SK-N-SH (cell line): ENCODE measurements at regions not wholly inside any gene's neighbourhood (a gene's known extent, or its start where the extent isn't known, plus 50 kb on each side); places are given as distances from the start of the nearest gene placed in this dataset.

Source experiments
- CTCF ChIA-PET: fragments of 300-600, 350-600 bp; formaldehyde crosslinking; extraction: SDS; loops from one replicate; lab custom pipeline; 2021; lab: Yijun Ruan, JAX
- POLR2A ChIA-PET: fragments of 350-600 bp; sonication (Branson Sonifier 250); formaldehyde crosslinking; extraction: SDS; loops from one replicate; lab custom pipeline; 2020; ENCODE audit warnings: antibody characterized with exemption, inconsistent platforms; lab: Yijun Ruan, JAX
- DNase-seq: peaks from one replicate; pipeline ENCODE4 v3.0.0; 2012
- H2AFZ ChIP-seq: fragments of 200-600 bp; sonication (generic); 2 replicates; pipeline ENCODE4 v1.8.1; 2016; ENCODE audit warnings: antibody characterized with exemption, mild to moderate bottlenecking, low read depth
- H3F3A ChIP-seq: fragments of 200-600 bp; sonication (generic); replicated peaks from 2 replicates; pipeline ENCODE3; 2016; ENCODE audit warnings: antibody characterized with exemption, mild to moderate bottlenecking; ENCODE audit not compliant: insufficient read depth
- H3K27ac ChIP-seq, 2 experiments: fragments of 200-500 bp in 1 of 2; fragments of 200-600 bp in 1 of 2; sonication (Bioruptor generic) in 1 of 2; sonication (generic), shearing (Covaris generic) in 1 of 2; 2 replicates each; pipeline versions ENCODE4 v1.5.1 to v1.6.1; 2014 to 2016; ENCODE audit warnings: low read depth in 2 of 2, inconsistent platforms in 1 of 2, low read length in 1 of 2, mild to moderate bottlenecking in 1 of 2, mixed read lengths in 1 of 2
- H3K27me3 ChIP-seq: fragments of 200-600 bp; sonication (generic), shearing (Covaris generic); 2 replicates; pipeline ENCODE4 v1.6.1; 2016; ENCODE audit warnings: mixed run types; ENCODE audit not compliant: insufficient read depth
- H3K36me3 ChIP-seq, 2 experiments: fragments of 200-500 bp in 1 of 2; fragments of 200-600 bp in 1 of 2; sonication (Bioruptor generic) in 1 of 2; sonication (generic) in 1 of 2; replicated peaks in 1 of 2; 2 replicates each; pipeline versions ENCODE3 to v1.5.1; 2014 to 2016; ENCODE audit warnings: low read length in 1 of 2, mild to moderate bottlenecking in 1 of 2; ENCODE audit not compliant: insufficient read depth in 2 of 2, control insufficient read depth in 1 of 2
- H3K4me1 ChIP-seq, 2 experiments: fragments of 200-500 bp in 1 of 2; fragments of 200-600 bp in 1 of 2; sonication (Bioruptor generic) in 1 of 2; sonication (generic), shearing (Covaris generic) in 1 of 2; 2 replicates each; pipeline versions ENCODE4 v1.5.1 to v1.6.1; 2014 to 2016; ENCODE audit warnings: low read depth in 1 of 2, low read length in 1 of 2, mixed run types in 1 of 2; ENCODE audit not compliant: insufficient read depth in 2 of 2, control insufficient read depth in 1 of 2
- H3K4me2 ChIP-seq: fragments of 200-600 bp; sonication (generic), shearing (Covaris generic); 2 replicates; pipeline ENCODE4 v1.6.1; 2017; ENCODE audit warnings: mixed run types
- H3K4me3 ChIP-seq, 2 experiments: fragments of 200-500 bp in 1 of 2; fragments of 200-600 bp in 1 of 2; sonication (Bioruptor generic) in 1 of 2; sonication (generic), shearing (Covaris generic) in 1 of 2; 2 replicates each; pipeline versions ENCODE4 v1.5.1 to v1.8.1; 2014 to 2016; ENCODE audit warnings: low read depth in 2 of 2, inconsistent platforms in 1 of 2, low read length in 1 of 2, mild to moderate bottlenecking in 1 of 2, mixed read lengths in 1 of 2, moderate library complexity in 1 of 2
- H3K79me2 ChIP-seq: fragments of 200-600 bp; sonication (generic); 2 replicates; pipeline ENCODE4 v1.8.1; 2017; ENCODE audit warnings: mild to moderate bottlenecking; ENCODE audit not compliant: insufficient read depth
- H3K9ac ChIP-seq: fragments of 200-600 bp; sonication (generic); 2 replicates; pipeline ENCODE4 v1.6.1; 2017; ENCODE audit warnings: mixed run types
- H3K9me2 ChIP-seq: fragments of 200-600 bp; sonication (generic); 2 replicates; pipeline ENCODE4 v1.6.1; 2017; ENCODE audit warnings: mixed run types
- H3K9me3 ChIP-seq: fragments of 200-600 bp; sonication (generic); 2 replicates; pipeline ENCODE4 v1.6.1; 2017; ENCODE audit warnings: mixed run types, mild to moderate bottlenecking, moderate library complexity
- H4K20me1 ChIP-seq: fragments of 200-600 bp; sonication (generic); 2 replicates; pipeline ENCODE4 v1.6.1; 2017; ENCODE audit warnings: mild to moderate bottlenecking, mixed run types; ENCODE audit not compliant: insufficient read depth
- CHD2 ChIP-seq: fragments of 150-350 bp; IDR thresholded peaks from 2 replicates; pipeline ENCODE4 v1.6.1; 2018; ENCODE audit warnings: low read length; ENCODE audit not compliant: partially characterized antibody
- CTCF ChIP-seq: fragments of 200-600 bp; sonication (generic); IDR thresholded peaks from 2 replicates; pipeline ENCODE4 v1.6.1; 2017; ENCODE audit warnings: antibody characterized with exemption, mild to moderate bottlenecking, moderate library complexity
- EP300 ChIP-seq, 2 experiments: IDR thresholded peaks; 2 replicates each; pipeline versions ENCODE4 v1.4.0 to v1.6.1; 2012; ENCODE audit warnings: borderline replicate concordance in 1 of 2, low read depth in 1 of 2, low read length in 1 of 2
- FOXJ3 ChIP-seq: sonication (generic); formaldehyde crosslinking; IDR thresholded peaks from 2 replicates; pipeline ENCODE4 v1.5.1; 2020; ENCODE audit warnings: mild to moderate bottlenecking, missing genetic modification reagents
- GABPA ChIP-seq: IDR thresholded peaks from 2 replicates; pipeline ENCODE4 v1.4.0; 2012; ENCODE audit warnings: low read depth, mild to moderate bottlenecking
- GATA2 ChIP-seq: sonication (generic); formaldehyde crosslinking; IDR thresholded peaks from 2 replicates; pipeline ENCODE4 v1.5.0; 2020; ENCODE audit warnings: mild to moderate bottlenecking, missing genetic modification reagents
- MEF2A ChIP-seq: IDR thresholded peaks from 2 replicates; pipeline ENCODE4 v1.4.0; 2012; ENCODE audit warnings: low read depth, borderline replicate concordance
- MXI1 ChIP-seq: IDR thresholded peaks from 2 replicates; pipeline ENCODE4 v1.6.1; 2012; ENCODE audit warnings: mild to moderate bottlenecking, low read depth, low read length, improper control_type of control experiment
- NRF1 ChIP-seq: IDR thresholded peaks from 2 replicates; pipeline ENCODE4 v1.6.1; 2012; ENCODE audit warnings: low read depth, mild to moderate bottlenecking, low read length
- POLR2AphosphoS5 ChIP-seq: IDR thresholded peaks from 2 replicates; pipeline ENCODE4 v1.6.1; 2012; ENCODE audit warnings: low read depth, low read length
- SIN3A ChIP-seq: IDR thresholded peaks from 2 replicates; pipeline ENCODE4 v1.6.1; 2012; ENCODE audit warnings: low read depth, mild to moderate bottlenecking, low read length, moderate library complexity, borderline replicate concordance
- TCF12 ChIP-seq: IDR thresholded peaks from 2 replicates; pipeline ENCODE4 v1.4.0; 2012
- TEAD4 ChIP-seq: IDR thresholded peaks from 2 replicates; pipeline ENCODE4 v1.4.0; 2012; ENCODE audit warnings: mild to moderate bottlenecking, borderline replicate concordance; ENCODE audit not compliant: insufficient read depth
- USF1 ChIP-seq: IDR thresholded peaks from 2 replicates; pipeline ENCODE4 v1.4.0; 2012; ENCODE audit warnings: low read depth, borderline replicate concordance
- ZBTB33 ChIP-seq: IDR thresholded peaks from 2 replicates; pipeline ENCODE4 v1.4.0; 2012; ENCODE audit warnings: low read depth, borderline replicate concordance
- WGBS: methylation state at CpG from one replicate; pipeline ENCODE4 v1.1.6; 2017; ENCODE audit warnings: low lambda C conversion rate; 5-methylcytosine and 5-hydroxymethylcytosine counted together
- TF ChIP-seq, protein P1 (sequence below): IDR thresholded peaks from 2 replicates; pipeline ENCODE4 v1.4.0; 2012; ENCODE audit warnings: low read depth

DNA sequence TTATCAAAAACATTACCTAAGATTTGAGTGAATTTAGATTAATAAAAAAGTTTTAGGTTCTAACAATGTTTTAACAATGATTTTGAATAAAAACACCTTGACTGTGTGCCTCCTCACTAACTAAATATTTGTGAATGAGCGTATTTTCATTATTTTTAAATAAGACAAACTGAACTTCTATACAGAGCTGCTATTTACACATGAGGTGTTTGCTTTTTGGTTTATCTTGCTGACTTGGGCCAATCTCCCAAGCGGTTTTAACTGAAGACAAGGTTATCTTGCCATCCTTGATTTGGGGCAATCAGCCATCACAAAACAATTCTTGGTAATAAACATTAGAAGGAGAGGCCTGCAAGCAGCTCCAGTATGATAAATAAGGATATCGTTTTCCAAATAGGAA, 108.2 kb upstream of the NRIP1 start (continued):
- TF ChIP-seq, protein P1, sequence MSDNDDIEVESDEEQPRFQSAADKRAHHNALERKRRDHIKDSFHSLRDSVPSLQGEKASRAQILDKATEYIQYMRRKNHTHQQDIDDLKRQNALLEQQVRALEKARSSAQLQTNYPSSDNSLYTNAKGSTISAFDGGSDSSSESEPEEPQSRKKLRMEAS: no peak
- TF ChIP-seq MXI1 (no peak), TEAD4 (no peak), GATA2 (CRISPR knock-in tag) (no peak), CTCF (no peak)
- TF ChIP-seq, all 33 proteins: peak for 0

- 16% methylated on average over 3 of the region's 3 CpGs for WGBS
- POLR2A ChIA-PET: no interaction called here
These were observed 110.1 kb upstream of the NRIP1 start for GRCh38 chr21:15174923-15175322.

More at GRCh38 chr21:15174923-15175322, 110.1 kb upstream of the NRIP1 start:
- H4K20me1 ChIP-seq: no peaks in the 10 kb centered on the region
- H3K27me3 ChIP-seq: no peaks in the 10 kb centered on the region
- CTCF ChIA-PET: no interaction called here
- H3K4me1 ChIP-seq: no peaks in the 10 kb centered on the region
- H3K27ac ChIP-seq: no peak overlapping the region
- no peak overlapping the region for H3K4me3 ChIP-seq
- no peaks in the 10 kb centered on the region; the same call in 1 of the 2 replicates for H3K9me2 ChIP-seq
- DNase-seq: no peak
- TF ChIP-seq MXI1 (no peak), NRF1 (no peak), TCF12 (no peak), USF1 (no peak), FOXJ3 (no peak), SIN3A (no peak), CHD2 (no peak), POLR2AphosphoS5 (no peak), EP300 (IDR thresholded peaks at IDR 0.05; ENCODE audit: borderline replicate concordance in 1 of 2, low read depth in 1 of 2, low read length in 1 of 2) (no peak), TEAD4 (no peak), MEF2A (no peak), GABPA (no peak), ZBTB33 (no peak)
- H3K36me3 ChIP-seq: no peaks in the 10 kb centered on the region
- H3F3A ChIP-seq: no peaks in the 10 kb centered on the region
- H3K79me2 ChIP-seq: no peaks in the 10 kb centered on the region
- H3K9ac ChIP-seq: no peak overlapping the region
- H3K4me2 ChIP-seq: no peak overlapping the region
- no peaks in the 10 kb centered on the region for H3K9me3 ChIP-seq
- H2AFZ ChIP-seq: no peak overlapping the region
